Left colon (tissue), 2 donors: ENCODE measurements at regions not wholly inside any gene's neighbourhood (a gene's known extent, or its start where the extent isn't known, plus 50 kb on each side); places are given as distances from the start of the nearest gene placed in this dataset.

Experiments
- ATAC-seq: fragments of 200-7000 bp; cut with Tn5 transposase; one replicate; pipeline ENCODE4 v1.9.1; 2020; ENCODE audit warnings: mild to moderate bottlenecking, moderate library complexity
- DNase-seq, 2 donors: peaks; one replicate each; pipeline ENCODE4 v3.0.0-alpha.2; 2020
- intact Hi-C, 2 donors: fragments of 100-400 bp; cut with DNase I in 1 of 2; cut with micrococcal nuclease in 1 of 2; formaldehyde crosslinking; loops; one replicate each; pipeline versions ENCODE4 v1.11.2 to v1.14.0; 2022; cut with DNase I, micrococcal nuclease
- donor health status: DM: no; HTN: no; CAD: no.
- donor health status: DM: yes; HTN: yes; CAD: no.

DNA sequence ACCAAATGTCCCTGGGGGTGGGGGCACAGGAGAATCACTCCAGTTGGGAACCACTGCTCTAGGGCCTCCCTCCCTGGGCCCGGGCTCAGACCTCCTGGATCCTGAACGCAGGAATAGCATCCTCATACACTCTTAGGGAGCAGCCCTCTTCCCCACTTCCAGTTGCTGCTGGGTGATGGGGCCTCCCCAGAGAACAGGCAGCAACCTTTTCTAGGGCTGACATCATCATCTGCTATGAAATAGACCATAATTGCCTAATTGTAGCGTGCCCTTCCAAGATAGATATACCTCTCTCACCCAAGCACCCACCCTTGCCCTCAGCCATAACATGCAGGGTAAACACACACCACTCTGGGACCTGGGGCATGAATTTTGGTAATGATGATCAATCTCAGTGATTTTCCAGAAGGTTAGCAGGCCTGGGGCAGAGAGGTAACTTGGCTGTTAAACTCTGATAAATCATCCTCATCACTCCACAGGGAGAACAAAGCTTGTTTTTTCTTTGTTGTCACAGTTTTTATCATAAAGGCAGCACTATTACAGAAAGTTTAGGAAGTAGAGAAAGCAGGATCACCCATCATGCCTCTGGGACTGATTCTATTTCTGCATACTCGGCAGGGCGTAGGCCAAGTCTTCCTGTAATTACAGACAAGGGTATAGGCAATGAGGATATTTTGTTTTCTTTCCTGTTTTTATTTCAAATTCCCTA is 88.3 kb upstream of the PRDM11 start:
- ATAC-seq: no peak
- intact Hi-C loops: no loop called here
- no peak for DNase-seq

DNA sequence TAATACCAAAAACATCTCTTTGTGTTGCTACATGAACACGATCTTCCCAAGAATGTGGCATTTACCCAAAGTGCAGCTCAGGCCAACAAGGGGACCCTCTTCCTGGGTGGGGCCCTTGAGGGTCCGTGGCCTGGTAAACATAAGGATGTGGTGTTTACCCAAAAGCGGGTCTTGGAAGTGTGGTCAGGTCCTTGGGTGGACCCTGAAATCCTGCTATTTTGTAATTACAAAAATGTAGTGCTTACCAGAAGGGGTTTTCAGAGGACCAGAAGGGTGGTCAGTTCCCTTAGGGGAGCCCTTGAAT is 87.8 kb upstream of the PRDM11 start:
- ATAC-seq (no peak), DNase-seq (no peak)
- intact Hi-C loops: no loop called here

GRCh38 chr11:45060707-45061106 is 85.7 kb upstream of the PRDM11 start:
- no peak for DNase-seq
- ATAC-seq: peak; percentile 25
- intact Hi-C loops: no loop called here

DNA sequence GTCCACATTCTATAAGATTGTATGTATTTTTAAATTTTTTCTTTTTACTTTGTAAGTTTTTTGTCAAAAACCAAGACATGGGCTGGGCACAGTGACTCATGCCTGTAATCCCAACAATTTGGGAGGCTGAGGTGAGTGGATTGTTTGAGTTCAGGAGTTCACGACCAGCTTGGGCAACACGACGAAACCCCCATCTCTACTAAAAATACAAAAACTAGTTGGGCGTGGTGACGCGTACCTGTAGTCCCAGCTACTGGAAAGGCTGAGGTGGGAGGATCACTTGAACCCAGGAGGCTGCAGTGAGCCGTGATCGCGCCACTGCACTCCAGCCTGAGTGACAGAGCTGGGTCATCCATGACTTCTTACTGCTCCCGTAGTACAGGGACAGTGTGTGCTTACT is 84.8 kb upstream of the PRDM11 start:
- no peak for ATAC-seq
- intact Hi-C loops: no loop called here
- no peak for DNase-seq

- ATAC-seq (no peak), DNase-seq (no peak)
- intact Hi-C loops: no loop called here
Observed at GRCh38 chr11:45062115-45062514, 84.3 kb upstream of the PRDM11 start.

- ATAC-seq: no peak
- intact Hi-C loops: no loop called here
Observed at GRCh38 chr11:45062974-45063635, 83.3 kb upstream of the PRDM11 start.

DNA sequence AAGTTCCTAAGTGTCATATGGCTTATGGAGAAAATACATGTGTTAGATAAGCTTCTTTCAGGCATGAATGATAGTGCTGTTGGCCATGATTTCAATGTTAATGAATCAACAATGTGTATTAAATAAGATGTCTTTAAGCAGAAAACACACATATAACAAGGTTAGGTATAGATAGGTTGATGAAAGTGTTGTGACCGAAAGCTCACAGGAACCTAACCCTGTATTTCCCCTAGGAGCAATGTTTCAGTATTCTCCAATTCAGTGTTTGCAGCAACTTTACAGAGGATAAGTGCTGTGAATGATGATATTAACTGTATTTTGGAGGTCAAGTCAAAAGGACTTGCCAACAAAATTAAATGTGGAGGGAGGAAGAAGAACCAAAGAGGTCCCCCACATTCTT is 82.8 kb upstream of the PRDM11 start:
- intact Hi-C loops: no loop called here
- DNase-seq (no peak), ATAC-seq (no peak)

More at GRCh38 chr11:45062974-45063635, 83.3 kb upstream of the PRDM11 start:
- DNase-seq: no peak

GRCh38 chr11:45067966-45068365 is 78.5 kb upstream of the PRDM11 start:
- intact Hi-C loops: no loop called here
- DNase-seq (no peak), ATAC-seq (no peak)

DNA sequence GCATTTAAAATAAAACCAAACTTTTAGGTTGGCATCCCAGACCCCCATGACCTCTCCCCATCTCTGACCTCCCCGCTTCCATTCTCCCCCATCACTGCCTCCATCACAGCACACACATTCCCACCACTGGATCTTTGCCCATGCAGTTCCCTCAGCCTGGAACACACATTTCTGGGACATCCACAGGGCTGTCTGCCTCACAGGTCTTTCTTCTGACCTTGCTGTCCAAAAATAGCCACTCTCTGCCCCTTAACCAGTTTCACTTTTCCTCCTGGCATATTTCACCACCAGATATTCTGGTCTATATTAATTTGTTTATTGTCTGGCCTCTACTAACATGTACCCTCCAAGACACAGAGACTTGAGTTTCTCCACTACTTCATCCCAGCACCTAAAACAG is 75.2 kb upstream of the PRDM11 start:
- no peak for ATAC-seq
- DNase-seq: no peak
- intact Hi-C loops: no loop called here

GRCh38 chr11:45073685-45074141 is 72.7 kb upstream of the PRDM11 start:
- intact Hi-C loops: no loop called here
- ATAC-seq (no peak), DNase-seq (no peak)

- no peak for DNase-seq
- intact Hi-C loops: no loop called here
- no peak for ATAC-seq
Observed at GRCh38 chr11:45075519-45075918, 70.9 kb upstream of the PRDM11 start.

DNA sequence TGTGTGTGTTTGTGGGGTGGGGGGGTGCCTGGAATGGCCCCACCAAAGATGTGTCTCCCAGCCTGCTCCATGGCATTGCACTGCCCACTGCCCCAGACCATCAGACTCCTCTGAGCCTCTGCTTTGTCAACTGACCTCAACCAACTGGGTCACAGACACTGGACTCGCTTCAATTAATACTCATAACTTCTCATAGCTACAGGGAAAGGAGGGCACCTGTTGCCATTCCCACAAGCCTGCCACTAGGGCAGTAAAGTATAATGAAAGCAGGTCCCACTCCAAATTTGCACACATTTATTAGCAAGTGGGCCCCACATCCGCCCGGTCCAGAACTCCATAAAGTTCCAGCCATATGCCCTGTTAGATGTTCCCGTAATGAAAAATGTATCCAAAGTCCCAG is 70.5 kb upstream of the PRDM11 start:
- ATAC-seq (no peak), DNase-seq (no peak)
- intact Hi-C loops: no loop called here

- intact Hi-C loops: no loop called here
Observed at GRCh38 chr11:45076761-45077160, 69.7 kb upstream of the PRDM11 start.

GRCh38 chr11:45078236-45079074 is 68.0 kb upstream of the PRDM11 start:
- DNase-seq: peak in 1 of 2 donors; percentile 49
- ATAC-seq: no peak
- intact Hi-C loops: no loop called here

More at GRCh38 chr11:45076761-45077160, 69.7 kb upstream of the PRDM11 start:
- no peak for DNase-seq
- ATAC-seq: no peak

- peak in 1 of 2 donors; percentile 58 for DNase-seq
- intact Hi-C loops: no loop called here
- peak; percentile 32 for ATAC-seq
Observed at GRCh38 chr11:45079075-45079444, 67.4 kb upstream of the PRDM11 start.

GRCh38 chr11:45079567-45079942 is 66.9 kb upstream of the PRDM11 start:
- DNase-seq (no peak), ATAC-seq (no peak)
- intact Hi-C loops: no loop called here

- ATAC-seq (peak; percentile 50), DNase-seq (peak; percentile 39 to 45)
- intact Hi-C loops: no loop called here
Observed at GRCh38 chr11:45079943-45080719, 66.3 kb upstream of the PRDM11 start.

GRCh38 chr11:45082744-45083543 is 63.5 kb upstream of the PRDM11 start:
- intact Hi-C loops: no loop called here
- ATAC-seq (no peak), DNase-seq (no peak)
